Upper lobe of right lung (tissue), 1 donor: ENCODE measurements at regions not wholly inside any gene's neighbourhood (a gene's known extent, or its start where the extent isn't known, plus 50 kb on each side); places are given as distances from the start of the nearest gene placed in this dataset.

Experiments used
- ATAC-seq: fragments of 200-7000 bp; cut with Tn5 transposase; one replicate; pipeline ENCODE4 v1.9.1; 2020; ENCODE audit warnings: mild to moderate bottlenecking, moderate library complexity
- DNase-seq: peaks from one replicate; pipeline ENCODE4 v3.0.0-alpha.2; 2020
- H3K27ac ChIP-seq: fragments of 200-600 bp; one replicate; pipeline ENCODE4 v1.8.0; 2022
- H3K27me3 ChIP-seq: fragments of 200-600 bp; one replicate; pipeline ENCODE4 v1.8.0; 2022; ENCODE audit warnings: mild to moderate bottlenecking
- H3K36me3 ChIP-seq: fragments of 200-600 bp; one replicate; pipeline ENCODE4 v1.8.0; 2022
- H3K4me1 ChIP-seq: fragments of 200-600 bp; one replicate; pipeline ENCODE4 v1.8.0; 2022
- H3K4me3 ChIP-seq: fragments of 200-600 bp; one replicate; pipeline ENCODE4 v1.8.0; 2022; ENCODE audit warnings: mild to moderate bottlenecking
- H3K9me3 ChIP-seq: fragments of 200-600 bp; one replicate; pipeline ENCODE4 v1.8.0; 2022
- CTCF ChIP-seq: fragments of 200-600 bp; IDR thresholded peaks from one replicate; pipeline ENCODE4 v1.8.0; 2022; ENCODE audit warnings: antibody characterized with exemption
- intact Hi-C: fragments of 100-400 bp; cut with DNase I; formaldehyde crosslinking; loops from one replicate; pipeline ENCODE4 v1.11.0; 2022
- donor health status: DM: no; HTN: yes; CAD: no; lungs with severe emphysema.

GRCh38 chr10:4067931-4068561, 283.0 kb upstream of the KLF6 start:
- DNase-seq, result no peak
- Histone ChIP-seq H3K4me1 (peaks cover 3% of the 10 kb centered on the region), H3K27ac (no peak overlapping the region), H3K9me3 (no peaks in the 10 kb centered on the region), H3K27me3 (no peaks in the 10 kb centered on the region), H3K36me3 (no peaks in the 10 kb centered on the region), H3K4me3 (no peak overlapping the region)
- intact Hi-C loops, result no loop called here
- TF ChIP-seq CTCF, result no peak
- peak; percentile 55 for ATAC-seq

- no peak for DNase-seq
- Histone ChIP-seq H3K27ac (peak overlapping the region; percentile 17), H3K4me3 (no peak overlapping the region), H3K27me3 (no peaks in the 10 kb centered on the region), H3K36me3 (no peaks in the 10 kb centered on the region), H3K9me3 (no peaks in the 10 kb centered on the region), H3K4me1 (peaks cover 3% of the 10 kb centered on the region)
- intact Hi-C loops, result no loop called here
- no peak for TF ChIP-seq CTCF
- peak; percentile 78 for ATAC-seq
These were observed 282.5 kb upstream of the KLF6 start for GRCh38 chr10:4067531-4067930.

- DNase-seq (no peak), ATAC-seq (no peak)
- no peaks in the 10 kb centered on the region for H3K27me3 ChIP-seq
- no peaks in the 10 kb centered on the region for H3K36me3 ChIP-seq
- H3K4me1 ChIP-seq, result peaks cover 8% of the 10 kb centered on the region
- no peak overlapping the region for H3K4me3 ChIP-seq
- H3K27ac ChIP-seq, result peak overlapping the region; percentile 17
- no peaks in the 10 kb centered on the region for H3K9me3 ChIP-seq
- intact Hi-C loops, result no loop called here
- no peak for TF ChIP-seq CTCF
These were observed 281.8 kb upstream of the KLF6 start for GRCh38 chr10:4066581-4067390.

GRCh38 chr10:4064489-4064888, 279.5 kb upstream of the KLF6 start:
- H3K4me1 ChIP-seq, result peaks cover 17% of the 10 kb centered on the region
- no peak for TF ChIP-seq CTCF
- no peaks in the 10 kb centered on the region for H3K9me3 ChIP-seq
- H3K27me3 ChIP-seq, result no peaks in the 10 kb centered on the region
- DNase-seq, result no peak
- H3K27ac ChIP-seq, result no peak overlapping the region
- ATAC-seq, result no peak
- H3K4me3 ChIP-seq, result no peak overlapping the region
- no peaks in the 10 kb centered on the region for H3K36me3 ChIP-seq
- intact Hi-C loops, result no loop called here

- Histone ChIP-seq H3K9me3 (no peaks in the 10 kb centered on the region), H3K27me3 (no peaks in the 10 kb centered on the region), H3K36me3 (no peaks in the 10 kb centered on the region), H3K27ac (no peak overlapping the region), H3K4me1 (peaks cover 20% of the 10 kb centered on the region), H3K4me3 (no peak overlapping the region)
- intact Hi-C loops, result no loop called here
- DNase-seq, result no peak
- ATAC-seq, result no peak
- no peak for TF ChIP-seq CTCF
These were observed 278.7 kb upstream of the KLF6 start for GRCh38 chr10:4063717-4064116.
